Neural cell (in vitro differentiated cells): ENCODE measurements at regions not wholly inside any gene's neighbourhood (a gene's known extent, or its start where the extent isn't known, plus 50 kb on each side); places are given as distances from the start of the nearest gene placed in this dataset.

ENCODE experiments used
- EP300 ChIP-seq: fragments of 450-650 bp; conservative IDR thresholded peaks from 2 replicates; pipeline ENCODE4 v1.6.1; 2014; ENCODE audit warnings: antibody characterized with exemption, mild to moderate bottlenecking, moderate library complexity; ENCODE audit not compliant: poor library complexity, severe bottlenecking
- MXI1 ChIP-seq: fragments of 450-650 bp; conservative IDR thresholded peaks from 2 replicates; pipeline ENCODE4 v1.6.1; 2014; ENCODE audit warnings: antibody characterized with exemption, mild to moderate bottlenecking; ENCODE audit not compliant: poor library complexity, severe bottlenecking
- RAD21 ChIP-seq: fragments of 450-650 bp; conservative IDR thresholded peaks from 2 replicates; pipeline ENCODE4 v1.6.1; 2014; ENCODE audit warnings: antibody characterized with exemption, mild to moderate bottlenecking, moderate library complexity
- TAF1 ChIP-seq: IDR thresholded peaks from 2 replicates; pipeline ENCODE4 v1.6.1; 2012; ENCODE audit warnings: low read depth
- TF ChIP-seq, protein P1 (sequence below): fragments of 450-650 bp; IDR thresholded peaks from 2 replicates; pipeline ENCODE4 v1.5.1; 2014; ENCODE audit warnings: antibody characterized with exemption, mild to moderate bottlenecking, moderate library complexity; ENCODE audit not compliant: poor library complexity, severe bottlenecking
- TF ChIP-seq, protein P2 (sequence below): IDR thresholded peaks from 2 replicates; pipeline ENCODE4 v1.6.1; 2012; ENCODE audit warnings: borderline replicate concordance

GRCh38 chr9:18040327-18040726 is 433.6 kb upstream of the ADAMTSL1 start:
- TF ChIP-seq EP300 (no peak), MXI1 (no peak), RAD21 (no peak), TAF1 (no peak)
- TF ChIP-seq, protein P1, sequence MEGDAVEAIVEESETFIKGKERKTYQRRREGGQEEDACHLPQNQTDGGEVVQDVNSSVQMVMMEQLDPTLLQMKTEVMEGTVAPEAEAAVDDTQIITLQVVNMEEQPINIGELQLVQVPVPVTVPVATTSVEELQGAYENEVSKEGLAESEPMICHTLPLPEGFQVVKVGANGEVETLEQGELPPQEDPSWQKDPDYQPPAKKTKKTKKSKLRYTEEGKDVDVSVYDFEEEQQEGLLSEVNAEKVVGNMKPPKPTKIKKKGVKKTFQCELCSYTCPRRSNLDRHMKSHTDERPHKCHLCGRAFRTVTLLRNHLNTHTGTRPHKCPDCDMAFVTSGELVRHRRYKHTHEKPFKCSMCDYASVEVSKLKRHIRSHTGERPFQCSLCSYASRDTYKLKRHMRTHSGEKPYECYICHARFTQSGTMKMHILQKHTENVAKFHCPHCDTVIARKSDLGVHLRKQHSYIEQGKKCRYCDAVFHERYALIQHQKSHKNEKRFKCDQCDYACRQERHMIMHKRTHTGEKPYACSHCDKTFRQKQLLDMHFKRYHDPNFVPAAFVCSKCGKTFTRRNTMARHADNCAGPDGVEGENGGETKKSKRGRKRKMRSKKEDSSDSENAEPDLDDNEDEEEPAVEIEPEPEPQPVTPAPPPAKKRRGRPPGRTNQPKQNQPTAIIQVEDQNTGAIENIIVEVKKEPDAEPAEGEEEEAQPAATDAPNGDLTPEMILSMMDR, result no peak
- TF ChIP-seq, protein P2, sequence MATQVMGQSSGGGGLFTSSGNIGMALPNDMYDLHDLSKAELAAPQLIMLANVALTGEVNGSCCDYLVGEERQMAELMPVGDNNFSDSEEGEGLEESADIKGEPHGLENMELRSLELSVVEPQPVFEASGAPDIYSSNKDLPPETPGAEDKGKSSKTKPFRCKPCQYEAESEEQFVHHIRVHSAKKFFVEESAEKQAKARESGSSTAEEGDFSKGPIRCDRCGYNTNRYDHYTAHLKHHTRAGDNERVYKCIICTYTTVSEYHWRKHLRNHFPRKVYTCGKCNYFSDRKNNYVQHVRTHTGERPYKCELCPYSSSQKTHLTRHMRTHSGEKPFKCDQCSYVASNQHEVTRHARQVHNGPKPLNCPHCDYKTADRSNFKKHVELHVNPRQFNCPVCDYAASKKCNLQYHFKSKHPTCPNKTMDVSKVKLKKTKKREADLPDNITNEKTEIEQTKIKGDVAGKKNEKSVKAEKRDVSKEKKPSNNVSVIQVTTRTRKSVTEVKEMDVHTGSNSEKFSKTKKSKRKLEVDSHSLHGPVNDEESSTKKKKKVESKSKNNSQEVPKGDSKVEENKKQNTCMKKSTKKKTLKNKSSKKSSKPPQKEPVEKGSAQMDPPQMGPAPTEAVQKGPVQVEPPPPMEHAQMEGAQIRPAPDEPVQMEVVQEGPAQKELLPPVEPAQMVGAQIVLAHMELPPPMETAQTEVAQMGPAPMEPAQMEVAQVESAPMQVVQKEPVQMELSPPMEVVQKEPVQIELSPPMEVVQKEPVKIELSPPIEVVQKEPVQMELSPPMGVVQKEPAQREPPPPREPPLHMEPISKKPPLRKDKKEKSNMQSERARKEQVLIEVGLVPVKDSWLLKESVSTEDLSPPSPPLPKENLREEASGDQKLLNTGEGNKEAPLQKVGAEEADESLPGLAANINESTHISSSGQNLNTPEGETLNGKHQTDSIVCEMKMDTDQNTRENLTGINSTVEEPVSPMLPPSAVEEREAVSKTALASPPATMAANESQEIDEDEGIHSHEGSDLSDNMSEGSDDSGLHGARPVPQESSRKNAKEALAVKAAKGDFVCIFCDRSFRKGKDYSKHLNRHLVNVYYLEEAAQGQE, result no peak
